Activated naive CD4-positive, alpha-beta T cell treated with anti-CD3 and anti-CD28 coated beads, Interleukin-2, amount 10 ng/mL, durations not matched to agents 7 days and 5 days (primary cell): ENCODE measurements at regions not wholly inside any gene's neighbourhood (a gene's known extent, or its start where the extent isn't known, plus 50 kb on each side); places are given as distances from the start of the nearest gene placed in this dataset.

Source experiments
- CTCF ChIA-PET: fragments of 350-600 bp; sonication (Branson Sonifier 250); formaldehyde crosslinking; loops from one replicate; lab custom pipeline; 2021; ENCODE audit warnings: antibody characterized with exemption; lab: Charles Lee
- DNase-seq: peaks from one replicate; pipeline ENCODE4 v3.0.0-alpha.2; 2020
- H3K27ac Mint-ChIP-seq: one replicate; pipeline ENCODE4 v1.8.0; 2021; ENCODE audit warnings: mild to moderate bottlenecking, moderate library complexity, mixed read lengths
- H3K27me3 Mint-ChIP-seq: one replicate; pipeline ENCODE4 v1.8.0; 2021; ENCODE audit warnings: mild to moderate bottlenecking, mixed read lengths
- H3K36me3 Mint-ChIP-seq: one replicate; pipeline ENCODE4 v1.8.0; 2021; ENCODE audit warnings: mixed read lengths
- H3K4me1 Mint-ChIP-seq: one replicate; pipeline ENCODE4 v1.8.0; 2021; ENCODE audit warnings: mixed read lengths
- H3K4me3 Mint-ChIP-seq: one replicate; pipeline ENCODE4 v1.8.0; 2021; ENCODE audit warnings: mild to moderate bottlenecking, moderate library complexity, mixed read lengths
- H3K9me3 Mint-ChIP-seq: one replicate; pipeline ENCODE4 v1.8.0; 2021; ENCODE audit warnings: mixed read lengths

DNA sequence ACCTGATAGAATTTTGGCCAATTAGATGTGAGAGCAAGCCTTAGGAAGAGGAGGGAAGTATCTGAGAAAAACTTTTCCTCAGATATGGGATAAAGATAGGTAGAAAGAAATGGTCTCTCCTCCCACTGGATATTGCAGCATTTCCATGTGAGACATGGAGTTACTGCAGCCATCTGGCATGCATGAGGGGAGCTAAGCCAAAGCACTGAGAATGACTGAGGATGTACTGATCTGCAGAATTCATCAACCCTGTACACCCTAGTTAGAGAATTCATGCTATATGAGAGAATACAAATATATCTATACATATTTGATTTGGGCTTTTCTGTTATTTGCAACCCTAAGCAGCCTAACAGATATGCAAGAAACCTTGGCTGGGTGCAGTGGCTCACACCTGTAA is 52.5 kb upstream of the RPL34 start:
- Mint-ChIP-seq H3K4me3 (no peak overlapping the region), H3K27ac (no peak overlapping the region), H3K9me3 (no peaks in the 10 kb centered on the region), H3K27me3 (no peaks in the 10 kb centered on the region), H3K4me1 (peaks cover 29% of the 10 kb centered on the region), H3K36me3 (no peaks in the 10 kb centered on the region)
- CTCF ChIA-PET, result no interaction called here
- no peak for DNase-seq

DNA sequence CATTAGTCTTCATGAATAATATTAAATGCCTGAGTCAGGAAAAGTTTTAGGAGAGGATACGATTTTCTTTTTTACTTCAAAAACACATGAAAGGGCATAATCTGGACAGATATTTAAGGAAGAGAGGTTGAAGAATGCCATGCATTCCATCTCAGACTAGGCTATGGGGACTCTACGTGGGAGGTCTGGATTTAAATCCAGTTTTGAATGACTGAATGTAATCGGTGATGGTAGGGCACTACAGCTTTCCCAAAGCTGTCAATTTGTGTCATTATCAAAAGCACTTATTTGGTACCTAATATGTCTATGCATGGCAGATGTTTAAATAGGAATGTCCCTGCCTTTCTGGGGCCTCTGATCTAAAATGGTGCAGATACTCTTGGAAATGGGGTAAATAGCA is 59.3 kb upstream of the RPL34 start:
- Mint-ChIP-seq H3K9me3 (no peaks in the 10 kb centered on the region), H3K27me3 (peaks cover 4% of the 10 kb centered on the region), H3K36me3 (peaks cover 4% of the 10 kb centered on the region), H3K27ac (peak overlapping the region; percentile 5), H3K4me1 (peaks cover 8% of the 10 kb centered on the region), H3K4me3 (no peak overlapping the region)
- CTCF ChIA-PET, result interaction anchor here (0.8 kb wide), 1 partner anchor 10 kb away, joined by 4 read pairs; no protein-coding TSS in a partner anchor
- DNase-seq, result no peak

DNA sequence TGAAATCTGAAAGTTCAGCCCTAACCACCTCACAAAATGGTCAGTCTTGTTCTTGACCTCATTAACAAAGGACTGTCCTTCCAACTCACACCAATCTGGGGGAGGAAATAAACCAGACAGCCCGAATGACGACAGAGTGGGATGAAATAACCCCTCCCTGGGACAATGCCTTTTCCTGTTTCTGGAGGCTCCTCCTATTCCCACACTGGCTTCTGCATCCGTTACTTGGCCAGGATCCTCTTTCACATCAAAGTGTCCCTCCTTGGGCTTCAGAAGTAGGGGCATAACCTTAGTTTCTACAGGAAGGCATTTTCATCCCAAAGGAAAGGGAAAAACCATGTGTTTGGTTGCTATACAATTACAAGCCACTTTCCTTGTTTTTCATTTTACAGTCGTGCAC is 59.8 kb upstream of the RPL34 start:
- CTCF ChIA-PET, result interaction anchor here (0.8 kb wide), 1 partner anchor 11 kb away, joined by 4 read pairs; no protein-coding TSS in a partner anchor
- H3K36me3 Mint-ChIP-seq, result peaks cover 4% of the 10 kb centered on the region
- H3K9me3 Mint-ChIP-seq, result no peaks in the 10 kb centered on the region
- no peak overlapping the region for H3K4me3 Mint-ChIP-seq
- H3K27me3 Mint-ChIP-seq, result peaks cover 4% of the 10 kb centered on the region
- no peak overlapping the region for H3K27ac Mint-ChIP-seq
- DNase-seq, result no peak
- peaks cover 8% of the 10 kb centered on the region for H3K4me1 Mint-ChIP-seq

GRCh38 chr4:108559911-108560310 is 60.5 kb upstream of the RPL34 start:
- peaks cover 4% of the 10 kb centered on the region for H3K4me1 Mint-ChIP-seq
- DNase-seq, result no peak
- H3K27me3 Mint-ChIP-seq, result peaks cover 4% of the 10 kb centered on the region
- H3K4me3 Mint-ChIP-seq, result no peak overlapping the region
- CTCF ChIA-PET, result interaction anchor here (1.3 kb wide), 1 partner anchor 530 kb away, joined by 3 read pairs; no protein-coding TSS in a partner anchor
- H3K27ac Mint-ChIP-seq, result no peak overlapping the region
- peaks cover 4% of the 10 kb centered on the region for H3K36me3 Mint-ChIP-seq
- no peaks in the 10 kb centered on the region for H3K9me3 Mint-ChIP-seq

DNA sequence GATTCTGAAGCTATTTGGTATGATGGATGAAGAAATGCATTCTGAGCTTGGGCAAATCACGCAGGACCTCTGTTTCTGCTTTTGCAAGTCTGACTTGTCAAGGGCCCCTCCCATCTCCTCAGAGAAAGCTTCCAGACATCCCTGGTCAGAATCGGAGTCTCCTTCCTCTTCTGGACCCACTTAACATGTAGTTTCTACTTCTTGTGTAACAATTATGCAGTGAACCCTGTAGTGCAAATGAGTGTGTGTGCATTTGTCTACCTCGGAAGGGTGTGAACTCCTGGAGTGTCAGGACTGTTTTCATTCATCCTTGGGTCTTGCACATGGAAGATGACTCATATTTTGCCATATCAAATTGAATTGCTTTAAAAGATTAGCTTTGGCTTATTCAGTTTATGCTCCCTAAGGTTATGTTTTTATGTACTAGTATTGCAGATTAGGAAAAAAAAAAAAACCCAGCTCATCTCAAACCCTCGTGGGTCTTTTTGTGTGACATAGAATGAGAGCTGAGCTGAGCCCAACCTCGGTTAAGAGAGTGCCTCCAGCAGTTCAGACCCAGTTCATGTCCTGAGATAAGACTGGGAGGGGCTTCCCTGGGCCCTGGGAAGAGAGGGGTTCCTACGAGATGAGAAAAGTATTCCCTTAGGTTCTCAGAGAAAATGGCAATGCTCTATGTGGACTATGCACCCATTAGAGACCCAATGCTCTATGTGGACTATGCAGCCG is 61.1 kb upstream of the RPL34 start:
- no peaks in the 10 kb centered on the region for H3K4me1 Mint-ChIP-seq
- CTCF ChIA-PET, result interaction anchor here (1.3 kb wide), 1 partner anchor 529 kb away, joined by 3 read pairs; no protein-coding TSS in a partner anchor
- peaks cover 4% of the 10 kb centered on the region for H3K36me3 Mint-ChIP-seq
- no peaks in the 10 kb centered on the region for H3K9me3 Mint-ChIP-seq
- no peak for DNase-seq
- H3K27ac Mint-ChIP-seq, result no peak overlapping the region
- no peak overlapping the region for H3K4me3 Mint-ChIP-seq
- peaks cover 4% of the 10 kb centered on the region for H3K27me3 Mint-ChIP-seq

DNA sequence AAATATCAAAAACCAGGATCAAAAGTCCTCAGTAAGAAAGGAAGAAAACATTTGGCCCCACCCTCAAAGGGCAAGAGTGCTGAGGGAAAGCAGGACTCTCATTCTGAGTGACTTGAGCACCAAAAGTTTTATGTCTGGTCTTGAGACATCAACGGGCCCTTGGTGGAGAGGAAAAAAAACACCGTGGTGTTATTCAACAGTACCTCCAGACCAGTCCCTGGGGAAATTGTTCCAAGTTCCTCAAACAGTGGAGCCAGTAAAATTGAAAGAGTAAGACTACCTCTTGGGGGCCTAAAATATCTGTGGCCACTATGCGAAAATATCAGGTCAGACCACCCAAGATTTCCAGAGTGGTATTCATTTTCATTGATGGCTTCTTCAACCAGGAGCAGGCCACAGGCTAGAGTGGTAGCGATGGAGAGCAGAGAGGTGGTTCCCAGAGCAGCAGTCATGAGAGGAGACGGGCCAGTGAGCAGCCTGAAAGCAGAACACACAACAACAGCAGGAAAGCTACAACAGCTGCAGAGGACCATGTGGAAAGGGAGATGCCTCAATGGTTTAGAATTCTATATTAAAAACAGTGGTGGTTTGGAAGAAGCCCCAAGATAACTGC is 63.7 kb upstream of the RPL34 start:
- no peak for DNase-seq
- H3K27me3 Mint-ChIP-seq, result peaks cover 8% of the 10 kb centered on the region

DNA sequence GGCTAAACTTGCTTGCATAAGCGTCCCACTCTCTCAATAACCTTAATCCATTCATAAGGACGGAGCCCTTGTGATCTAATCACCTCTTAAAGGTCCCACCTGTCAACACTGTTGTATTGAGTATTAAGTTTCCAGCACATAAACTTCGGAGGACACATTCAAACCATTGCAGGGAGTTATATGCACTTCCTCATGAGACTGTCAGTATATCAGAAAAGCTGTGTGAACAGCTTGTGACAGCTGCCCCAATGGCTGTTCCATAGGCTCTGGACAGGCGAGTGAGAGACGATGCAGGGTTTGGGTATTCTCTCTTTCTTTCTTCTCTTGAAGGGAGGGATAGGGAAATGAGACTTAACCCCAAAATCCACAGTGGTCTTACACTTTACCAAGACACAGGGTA is 64.2 kb upstream of the RPL34 start:
- no peak overlapping the region for H3K27ac Mint-ChIP-seq
- CTCF ChIA-PET, result no interaction called here
- no peaks in the 10 kb centered on the region for H3K9me3 Mint-ChIP-seq
- no peak overlapping the region for H3K4me3 Mint-ChIP-seq
- peaks cover 8% of the 10 kb centered on the region for H3K27me3 Mint-ChIP-seq
- DNase-seq, result no peak
- H3K36me3 Mint-ChIP-seq, result peaks cover 2% of the 10 kb centered on the region
- H3K4me1 Mint-ChIP-seq, result no peaks in the 10 kb centered on the region

More for the DNA sequence above, 63.7 kb upstream of the RPL34 start:
- no peaks in the 10 kb centered on the region for H3K9me3 Mint-ChIP-seq
- CTCF ChIA-PET, result no interaction called here
- no peak overlapping the region for H3K27ac Mint-ChIP-seq
- peaks cover 4% of the 10 kb centered on the region for H3K36me3 Mint-ChIP-seq
- H3K4me3 Mint-ChIP-seq, result no peak overlapping the region
- H3K4me1 Mint-ChIP-seq, result no peaks in the 10 kb centered on the region

- DNase-seq, result no peak
- Mint-ChIP-seq H3K27me3 (peaks cover 8% of the 10 kb centered on the region), H3K9me3 (no peaks in the 10 kb centered on the region), H3K36me3 (no peaks in the 10 kb centered on the region), H3K4me1 (no peaks in the 10 kb centered on the region), H3K4me3 (no peak overlapping the region), H3K27ac (no peak overlapping the region)
- CTCF ChIA-PET, result no interaction called here
Observed at GRCh38 chr4:108555701-108556100, 64.7 kb upstream of the RPL34 start.

- H3K9me3 Mint-ChIP-seq, result peaks cover 31% of the 10 kb centered on the region
- no peak for DNase-seq
- H3K27ac Mint-ChIP-seq, result no peak overlapping the region
- peaks cover 14% of the 10 kb centered on the region for H3K36me3 Mint-ChIP-seq
- H3K4me3 Mint-ChIP-seq, result no peak overlapping the region
- H3K4me1 Mint-ChIP-seq, result no peaks in the 10 kb centered on the region
- CTCF ChIA-PET, result no interaction called here
- H3K27me3 Mint-ChIP-seq, result no peaks in the 10 kb centered on the region
Observed at GRCh38 chr4:108547682-108548081, 72.7 kb upstream of the RPL34 start.

- Mint-ChIP-seq H3K4me1 (peaks cover 2% of the 10 kb centered on the region), H3K27ac (no peak overlapping the region), H3K27me3 (peaks cover 4% of the 10 kb centered on the region), H3K4me3 (no peak overlapping the region), H3K36me3 (peaks cover 17% of the 10 kb centered on the region), H3K9me3 (peaks cover 31% of the 10 kb centered on the region)
- CTCF ChIA-PET, result no interaction called here
- no peak for DNase-seq
Observed at GRCh38 chr4:108546728-108547127, 73.6 kb upstream of the RPL34 start.

- CTCF ChIA-PET, result no interaction called here
- H3K9me3 Mint-ChIP-seq, result peaks cover 26% of the 10 kb centered on the region
Observed at GRCh38 chr4:108544481-108544880, 75.9 kb upstream of the RPL34 start.

DNA sequence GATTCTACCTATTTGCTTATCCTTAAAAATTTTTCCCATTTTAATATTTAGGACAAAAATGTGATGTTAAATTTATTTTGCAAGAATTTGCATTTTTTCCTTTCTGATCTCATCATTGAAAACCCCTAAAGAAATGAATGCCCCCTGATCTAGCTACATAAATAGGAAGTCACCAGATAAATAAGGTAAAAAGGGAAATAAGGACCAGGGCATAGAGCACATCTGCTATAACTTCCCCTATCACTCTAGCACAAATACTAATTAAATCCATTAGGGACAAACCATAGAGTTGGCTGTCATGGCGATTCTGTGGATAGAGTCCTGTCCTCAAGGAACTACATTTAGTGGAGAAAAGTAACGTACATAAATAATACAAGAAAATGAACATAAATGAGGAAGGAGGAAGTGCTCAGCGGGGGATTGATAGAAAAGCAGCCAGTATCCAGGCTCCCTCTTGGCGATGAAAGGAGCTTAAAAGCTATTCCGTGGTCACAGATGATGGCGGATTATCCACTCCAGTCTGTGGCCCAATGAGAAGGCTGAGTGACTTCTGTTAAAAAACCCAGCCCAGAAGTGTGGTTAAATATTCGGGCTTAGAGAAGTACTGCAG is 76.9 kb upstream of the RPL34 start:
- Mint-ChIP-seq H3K36me3 (peaks cover 10% of the 10 kb centered on the region), H3K27ac (no peak overlapping the region), H3K4me3 (no peak overlapping the region), H3K9me3 (peaks cover 18% of the 10 kb centered on the region), H3K27me3 (peaks cover 4% of the 10 kb centered on the region), H3K4me1 (peaks cover 12% of the 10 kb centered on the region)
- no peak for DNase-seq
- CTCF ChIA-PET, result no interaction called here

More at GRCh38 chr4:108544481-108544880, 75.9 kb upstream of the RPL34 start:
- Mint-ChIP-seq H3K27ac (no peak overlapping the region), H3K27me3 (peaks cover 4% of the 10 kb centered on the region), H3K36me3 (peaks cover 17% of the 10 kb centered on the region), H3K4me3 (no peak overlapping the region), H3K4me1 (peaks cover 12% of the 10 kb centered on the region)
- no peak for DNase-seq

GRCh38 chr4:108540536-108540935 is 79.8 kb upstream of the RPL34 start:
- DNase-seq, result no peak
- peaks cover 32% of the 10 kb centered on the region for H3K4me1 Mint-ChIP-seq
- peaks cover 4% of the 10 kb centered on the region for H3K27me3 Mint-ChIP-seq
- CTCF ChIA-PET, result interaction anchor here (0.8 to 1.5 kb wide), 4 partner anchors 9 to 506 kb away, joined by 3 to 6 read pairs (median 4); no protein-coding TSS in a partner anchor
- no peak overlapping the region for H3K27ac Mint-ChIP-seq
- peaks cover 9% of the 10 kb centered on the region for H3K9me3 Mint-ChIP-seq
- H3K4me3 Mint-ChIP-seq, result no peak overlapping the region
- peaks cover 4% of the 10 kb centered on the region for H3K36me3 Mint-ChIP-seq

DNA sequence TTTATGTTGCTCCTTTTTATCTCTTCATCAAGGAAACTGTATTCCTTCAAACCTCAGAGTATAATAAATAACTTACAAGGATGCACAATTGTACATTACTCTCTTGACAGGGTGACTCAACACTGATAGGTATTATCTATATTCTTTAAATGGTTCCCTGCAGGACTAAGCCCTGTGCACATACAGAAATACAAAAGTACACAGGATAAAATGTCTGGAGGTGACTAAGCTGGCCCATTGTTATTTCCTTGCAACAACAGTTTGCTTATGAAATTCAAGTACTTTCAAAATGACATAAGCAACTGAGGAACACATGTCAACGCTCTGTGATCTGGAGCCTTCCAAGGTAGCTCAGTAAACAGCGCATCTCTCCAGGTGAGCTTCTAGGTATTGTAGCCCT is 83.8 kb upstream of the RPL34 start:
- CTCF ChIA-PET, result no interaction called here
- DNase-seq, result no peak
- Mint-ChIP-seq H3K4me3 (no peak overlapping the region), H3K27ac (no peak overlapping the region), H3K27me3 (no peaks in the 10 kb centered on the region), H3K9me3 (peaks cover 4% of the 10 kb centered on the region), H3K4me1 (peaks cover 59% of the 10 kb centered on the region), H3K36me3 (peaks cover 9% of the 10 kb centered on the region)
